Left renal pelvis (tissue), 4 donors: ENCODE measurements at regions not wholly inside any gene's neighbourhood (a gene's known extent, or its start where the extent isn't known, plus 50 kb on each side); places are given as distances from the start of the nearest gene placed in this dataset.
"Not testable (repeated sequence)": the region's sequence is repeated elsewhere in the genome, so short reads cannot be mapped to it uniquely, and the experiment has no call there.

ENCODE experiments used
- DNase-seq, 4 donors: peaks; one replicate each; pipeline ENCODE4 v3.0.0-alpha.2; 2013; ENCODE audit warnings: low read depth in 4 of 4, low spot score in 3 of 4

GRCh38 chr16:86856946-86857586 lies 278.7 kb downstream of the FOXL1 start:
- no peak for DNase-seq

- no peak for DNase-seq
These were observed 279.5 kb downstream of the FOXL1 start for GRCh38 chr16:86857807-86858206.

- no peak for DNase-seq
These were observed 280.2 kb downstream of the FOXL1 start for GRCh38 chr16:86858501-86858900.

- DNase-seq = not testable (repeated sequence)
These were observed 283.0 kb downstream of the FOXL1 start for GRCh38 chr16:86861270-86861858.

- DNase-seq = no peak
These were observed 284.4 kb downstream of the FOXL1 start for GRCh38 chr16:86862595-86863280.

GRCh38 chr16:86863609-86864008 lies 285.3 kb downstream of the FOXL1 start:
- DNase-seq = no peak

- DNase-seq = no peak
These were observed 286.2 kb downstream of the FOXL1 start for GRCh38 chr16:86864586-86864985.

DNA sequence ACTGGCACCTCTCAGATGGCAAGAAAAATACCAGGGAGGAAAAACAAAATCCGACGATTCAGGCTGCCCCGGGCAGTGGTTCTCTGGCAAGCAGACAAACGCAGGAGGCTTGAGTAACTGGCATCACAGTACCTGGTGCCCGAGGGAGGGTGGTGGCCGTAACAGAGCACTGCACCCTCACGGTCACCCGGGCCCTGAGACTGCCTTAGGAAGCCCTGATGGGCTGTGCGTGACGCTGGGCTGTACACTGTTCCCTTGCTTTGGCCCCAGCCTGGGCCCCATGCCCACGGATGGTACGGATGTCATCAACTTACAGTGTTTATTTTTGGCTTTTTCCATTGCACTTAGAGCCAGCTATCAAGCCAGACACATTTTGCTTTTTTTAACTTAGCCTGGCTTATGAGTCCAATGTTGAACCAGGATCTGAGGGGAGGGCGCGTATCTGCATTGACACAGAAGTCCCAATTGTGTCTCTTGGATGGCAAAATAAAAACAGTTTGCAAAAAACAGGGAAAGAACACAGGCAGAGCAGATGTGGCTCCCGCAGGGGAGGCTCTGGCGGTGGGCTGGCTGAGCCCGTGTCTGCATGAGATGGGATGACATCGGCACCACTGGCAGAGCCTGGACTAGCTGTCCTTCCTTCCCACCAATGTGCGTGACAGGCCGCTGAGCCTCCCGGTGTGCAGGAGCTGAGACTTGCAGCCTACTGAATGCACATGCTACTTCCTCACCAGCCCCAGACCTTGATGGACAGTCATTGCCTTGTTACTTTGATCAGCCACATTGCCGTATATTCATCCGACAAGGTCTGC lies 287.7 kb downstream of the FOXL1 start:
- DNase-seq = no peak

- no peak for DNase-seq
These were observed 288.8 kb downstream of the FOXL1 start for GRCh38 chr16:86866986-86867722.

- no peak for DNase-seq
These were observed 289.7 kb downstream of the FOXL1 start for GRCh38 chr16:86868070-86868469.

DNA sequence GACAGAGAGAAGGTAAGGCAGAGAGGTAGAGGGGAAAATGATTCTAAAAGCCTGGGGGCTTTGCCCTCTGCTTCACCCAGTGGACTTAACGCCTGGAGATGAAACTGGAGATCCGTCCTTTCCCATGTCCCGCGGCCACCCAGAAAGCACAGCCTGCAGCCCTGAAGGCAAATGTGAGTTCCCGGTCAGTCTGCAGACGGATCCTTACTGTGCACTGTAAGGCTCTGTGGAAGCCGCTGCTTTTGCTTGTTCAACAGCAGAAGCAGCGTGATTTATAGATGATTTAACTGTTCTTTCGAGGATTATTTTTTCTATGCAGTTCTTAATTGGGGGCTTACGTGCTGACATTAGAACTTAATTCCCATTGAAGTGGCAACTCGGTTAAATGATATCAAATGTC lies 290.4 kb downstream of the FOXL1 start:
- no peak for DNase-seq

DNA sequence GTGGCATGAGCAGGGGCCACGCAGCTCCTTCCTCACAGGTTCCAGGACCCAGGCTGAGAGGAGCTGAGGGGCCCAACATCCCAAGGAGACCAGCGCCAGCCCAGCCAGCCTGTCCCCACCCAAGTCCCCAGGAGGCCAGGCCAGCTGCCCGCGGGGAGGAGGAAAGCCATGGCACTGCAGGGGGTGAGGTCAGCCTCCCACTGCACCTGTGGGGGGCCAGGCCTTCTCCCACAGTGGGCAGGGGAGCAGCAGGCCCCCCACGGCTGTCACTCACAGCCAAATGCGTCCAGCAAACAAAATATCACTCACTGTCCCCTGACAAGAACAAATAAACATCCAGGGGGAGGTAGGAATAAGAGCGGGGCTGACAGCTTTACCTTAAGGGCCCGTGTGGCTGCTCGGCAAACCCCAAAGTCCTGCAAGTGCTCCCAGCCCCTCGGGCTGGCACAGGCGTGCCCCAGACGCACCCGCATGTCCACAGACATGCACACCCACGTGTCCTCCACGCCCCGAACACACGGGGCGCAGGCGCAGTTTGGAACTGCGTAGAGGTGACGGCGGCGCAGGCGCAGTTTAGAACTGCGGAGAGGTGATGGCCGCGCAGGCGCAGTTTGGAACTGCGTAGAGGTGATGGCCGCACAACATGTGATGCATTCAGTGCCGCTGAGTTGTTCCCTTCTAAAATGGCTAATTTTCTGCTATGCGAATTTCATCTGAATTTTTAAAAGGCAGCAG lies 291.1 kb downstream of the FOXL1 start:
- DNase-seq = no peak

- DNase-seq = no peak
These were observed 292.0 kb downstream of the FOXL1 start for GRCh38 chr16:86870380-86870779.

GRCh38 chr16:86872131-86872530 lies 293.8 kb downstream of the FOXL1 start:
- DNase-seq = no peak

DNA sequence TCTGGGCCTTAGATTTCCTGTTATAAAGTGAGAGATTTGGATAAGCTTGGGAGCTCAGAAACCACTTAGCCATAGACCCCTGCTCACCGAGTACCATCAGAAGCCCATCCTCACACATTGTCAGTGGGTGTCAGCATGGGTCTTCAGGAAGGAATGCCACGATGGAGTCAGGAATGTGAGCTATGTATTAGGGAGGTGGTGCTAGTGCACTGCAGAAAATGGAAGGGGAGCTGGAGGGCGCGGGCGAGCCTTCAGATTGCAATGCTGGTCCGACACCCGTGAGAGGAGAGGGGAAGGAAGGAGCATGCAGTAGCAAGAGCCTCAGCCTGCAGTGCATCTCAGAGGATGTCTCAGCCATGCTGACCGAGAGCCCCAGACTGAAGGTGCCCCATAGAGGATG lies 294.5 kb downstream of the FOXL1 start:
- DNase-seq = no peak

GRCh38 chr16:86874141-86874540 lies 295.8 kb downstream of the FOXL1 start:
- DNase-seq = no peak

GRCh38 chr16:86876499-86876898 lies 298.1 kb downstream of the FOXL1 start:
- no peak for DNase-seq

GRCh38 chr16:86877108-86877507 lies 298.8 kb downstream of the FOXL1 start:
- DNase-seq = no peak

DNA sequence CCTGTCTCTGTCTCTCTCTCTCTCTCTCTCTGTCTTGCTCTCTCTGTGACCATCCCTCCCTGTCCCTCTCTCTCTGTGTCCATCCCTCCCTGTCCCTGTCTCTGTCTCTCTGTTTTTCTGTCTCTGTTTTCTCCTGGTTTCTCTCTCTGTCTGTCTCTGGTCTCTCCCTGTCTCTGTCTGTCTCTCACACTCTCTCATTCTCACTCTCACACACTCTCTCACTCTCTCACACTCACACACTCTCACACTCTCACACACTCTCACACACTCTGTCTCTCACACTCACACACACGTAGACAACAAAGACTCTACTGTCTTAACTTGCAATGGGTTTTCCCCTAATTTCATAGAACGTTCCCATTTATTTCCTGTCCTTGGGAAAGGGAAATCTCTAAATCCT lies 299.5 kb downstream of the FOXL1 start:
- DNase-seq = no peak
